ENCODE measurements at regions not wholly inside any gene's neighbourhood (a gene's known extent, or its start where the extent isn't known, plus 50 kb on each side); places are given as distances from the start of the nearest gene placed in this dataset.

- no peak overlapping the region for H3K4me3 Mint-ChIP-seq
- H3K9me3 ChIP-seq (ENCODE audit: low read depth), result no peaks in the 10 kb centered on the region
- no peaks in the 10 kb centered on the region for H3K36me3 Mint-ChIP-seq
- no peaks in the 10 kb centered on the region for H3K4me1 Mint-ChIP-seq
- no peak overlapping the region for H3K4me3 ChIP-seq
- no peaks in the 10 kb centered on the region for H3K36me3 ChIP-seq
- no peak overlapping the region for H3K9ac ChIP-seq
- H4K20me1 ChIP-seq (ENCODE audit: low read depth), result no peaks in the 10 kb centered on the region
- no peak overlapping the region for H3K27ac ChIP-seq
- no peak overlapping the region for H3K4me2 ChIP-seq
- no peak for DNase-seq (ENCODE audit: low spot score)
- peaks cover 4% of the 10 kb centered on the region for H3K27me3 Mint-ChIP-seq (ENCODE audit: insufficient read depth, low read depth)
- H3F3A ChIP-seq (ENCODE audit: low read depth), result no peaks in the 10 kb centered on the region
- TF ChIP-seq EZH2 (IDR thresholded peaks at IDR 0.05), result no peak
- no peak for TF ChIP-seq CTCF (IDR thresholded peaks at IDR 0.05)
- TF ChIP-seq EZH2phosphoT487 (IDR thresholded peaks at IDR 0.05), result no peak
- H3K9me3 Mint-ChIP-seq, result peaks cover 18% of the 10 kb centered on the region
- no peak overlapping the region for H3K27ac Mint-ChIP-seq
- H3K27me3 ChIP-seq, result no peaks in the 10 kb centered on the region
- H2AFZ ChIP-seq (replicated peaks), result no peak overlapping the region
- no peaks in the 10 kb centered on the region for H3K79me2 ChIP-seq (ENCODE audit: low read depth)
- no peaks in the 10 kb centered on the region for H3K4me1 ChIP-seq
Observed at GRCh38 chr10:119996944-119997343, 104.4 kb downstream of the SEC23IP start.

GRCh38 chr10:119997429-119997828 lies 104.9 kb downstream of the SEC23IP start:
- no peak for DNase-seq (ENCODE audit: low spot score)
- Histone ChIP-seq H3F3A (ENCODE audit: low read depth) (no peaks in the 10 kb centered on the region), H3K4me3 (no peak overlapping the region), H3K9me3 (ENCODE audit: low read depth) (no peaks in the 10 kb centered on the region), H3K36me3 (no peaks in the 10 kb centered on the region), H3K79me2 (ENCODE audit: low read depth) (no peaks in the 10 kb centered on the region), H3K9ac (no peak overlapping the region), H3K27me3 (no peaks in the 10 kb centered on the region), H3K4me1 (no peaks in the 10 kb centered on the region), H3K27ac (no peak overlapping the region), H2AFZ (replicated peaks) (no peak overlapping the region), H4K20me1 (ENCODE audit: low read depth) (no peaks in the 10 kb centered on the region), H3K4me2 (no peak overlapping the region)
- Mint-ChIP-seq H3K4me3 (no peak overlapping the region), H3K27ac (no peak overlapping the region), H3K36me3 (no peaks in the 10 kb centered on the region), H3K4me1 (no peaks in the 10 kb centered on the region), H3K27me3 (ENCODE audit: insufficient read depth, low read depth) (peaks cover 4% of the 10 kb centered on the region), H3K9me3 (peaks cover 18% of the 10 kb centered on the region)
- TF ChIP-seq CTCF (IDR thresholded peaks at IDR 0.05) (no peak), EZH2 (IDR thresholded peaks at IDR 0.05) (no peak), EZH2phosphoT487 (IDR thresholded peaks at IDR 0.05) (no peak)

GRCh38 chr10:120002785-120003184 lies 110.3 kb downstream of the SEC23IP start:
- no peak overlapping the region for H3K4me3 Mint-ChIP-seq
- Histone ChIP-seq H3K4me3 (no peak overlapping the region), H4K20me1 (ENCODE audit: low read depth) (no peaks in the 10 kb centered on the region), H3K79me2 (ENCODE audit: low read depth) (no peaks in the 10 kb centered on the region), H3K9ac (no peak overlapping the region), H3K4me2 (no peak overlapping the region), H3K27ac (no peak overlapping the region), H3F3A (ENCODE audit: low read depth) (peaks cover 5% of the 10 kb centered on the region), H3K9me3 (ENCODE audit: low read depth) (no peaks in the 10 kb centered on the region), H2AFZ (replicated peaks) (no peak overlapping the region), H3K36me3 (no peaks in the 10 kb centered on the region), H3K27me3 (no peaks in the 10 kb centered on the region), H3K4me1 (peaks cover 9% of the 10 kb centered on the region)
- H3K27me3 Mint-ChIP-seq (ENCODE audit: insufficient read depth, low read depth), result peaks cover 5% of the 10 kb centered on the region
- H3K27ac Mint-ChIP-seq, result no peak overlapping the region
- no peak for DNase-seq (ENCODE audit: low spot score)
- peaks cover 8% of the 10 kb centered on the region for H3K4me1 Mint-ChIP-seq
- H3K9me3 Mint-ChIP-seq, result peaks cover 4% of the 10 kb centered on the region
- no peak for TF ChIP-seq EZH2phosphoT487 (IDR thresholded peaks at IDR 0.05)
- no peak for TF ChIP-seq CTCF (IDR thresholded peaks at IDR 0.05)
- no peak for TF ChIP-seq EZH2 (IDR thresholded peaks at IDR 0.05)
- H3K36me3 Mint-ChIP-seq, result no peaks in the 10 kb centered on the region

Measured in neural progenitor cell (in vitro differentiated cells).